ENCODE measurements at regions not wholly inside any gene's neighbourhood (a gene's known extent, or its start where the extent isn't known, plus 50 kb on each side); places are given as distances from the start of the nearest gene placed in this dataset.
"Not testable (repeated sequence)": the region's sequence is repeated elsewhere in the genome, so short reads cannot be mapped to it uniquely, and the experiment has no call there.

DNA sequence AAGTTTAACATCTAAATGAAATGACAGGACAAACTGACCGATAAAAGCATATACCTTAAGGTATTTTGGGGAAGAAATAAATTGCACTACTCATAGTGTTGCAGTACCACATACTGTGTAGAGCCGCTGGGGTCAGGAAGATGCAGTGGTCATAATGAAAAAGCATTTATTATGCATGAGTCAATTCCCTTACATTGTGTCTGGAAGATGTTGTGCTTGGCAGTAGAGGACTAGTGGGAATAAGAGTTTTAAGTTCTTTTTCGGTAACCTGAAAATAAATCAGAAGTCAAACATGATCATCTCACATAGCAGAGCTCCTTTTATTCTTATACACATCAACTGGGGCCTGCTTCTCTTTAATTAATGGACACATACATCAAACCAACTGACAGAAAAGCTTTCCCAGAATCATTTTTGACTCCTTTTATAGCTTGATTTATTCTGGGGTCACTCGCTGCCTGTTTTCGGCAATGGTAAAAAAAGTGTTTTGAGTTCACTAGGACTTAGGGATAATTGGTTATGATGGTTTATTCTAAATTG lies 262.5 kb upstream of the CHD1 start:
- TF ChIP-seq, protein P1, sequence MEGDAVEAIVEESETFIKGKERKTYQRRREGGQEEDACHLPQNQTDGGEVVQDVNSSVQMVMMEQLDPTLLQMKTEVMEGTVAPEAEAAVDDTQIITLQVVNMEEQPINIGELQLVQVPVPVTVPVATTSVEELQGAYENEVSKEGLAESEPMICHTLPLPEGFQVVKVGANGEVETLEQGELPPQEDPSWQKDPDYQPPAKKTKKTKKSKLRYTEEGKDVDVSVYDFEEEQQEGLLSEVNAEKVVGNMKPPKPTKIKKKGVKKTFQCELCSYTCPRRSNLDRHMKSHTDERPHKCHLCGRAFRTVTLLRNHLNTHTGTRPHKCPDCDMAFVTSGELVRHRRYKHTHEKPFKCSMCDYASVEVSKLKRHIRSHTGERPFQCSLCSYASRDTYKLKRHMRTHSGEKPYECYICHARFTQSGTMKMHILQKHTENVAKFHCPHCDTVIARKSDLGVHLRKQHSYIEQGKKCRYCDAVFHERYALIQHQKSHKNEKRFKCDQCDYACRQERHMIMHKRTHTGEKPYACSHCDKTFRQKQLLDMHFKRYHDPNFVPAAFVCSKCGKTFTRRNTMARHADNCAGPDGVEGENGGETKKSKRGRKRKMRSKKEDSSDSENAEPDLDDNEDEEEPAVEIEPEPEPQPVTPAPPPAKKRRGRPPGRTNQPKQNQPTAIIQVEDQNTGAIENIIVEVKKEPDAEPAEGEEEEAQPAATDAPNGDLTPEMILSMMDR (IDR thresholded peaks at IDR 0.05; ENCODE audit: borderline replicate concordance, control extremely low read depth, extremely low read depth, insufficient read depth, missing control alignments) = no peak
- no peak for DNase-seq (ENCODE audit: low spot score)
- in situ Hi-C loops (cut with MboI; ENCODE audit: low sequenced_read_pairs, unreplicated experiment) = no loop called here

DNA sequence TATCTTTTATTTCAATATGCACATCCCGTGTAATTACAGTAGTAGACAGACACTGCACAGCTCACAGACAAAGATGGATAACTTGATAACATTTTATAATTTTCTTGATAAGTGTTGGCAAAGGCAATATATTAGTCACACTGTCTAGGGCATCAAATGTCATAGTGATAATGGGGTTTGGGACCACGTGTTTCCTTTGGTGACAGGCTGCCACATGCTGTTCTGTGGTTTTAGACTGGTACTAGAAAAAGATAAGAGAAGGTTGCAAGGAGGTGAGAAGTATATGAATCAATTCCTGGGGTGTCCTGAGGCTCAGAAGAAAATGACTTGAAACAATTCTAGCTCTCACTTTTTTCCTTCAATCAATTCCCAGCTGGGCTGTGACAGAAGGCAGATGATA lies 258.8 kb upstream of the CHD1 start:
- no peak for DNase-seq (ENCODE audit: low spot score)
- TF ChIP-seq, protein P1 (IDR thresholded peaks at IDR 0.05; ENCODE audit: borderline replicate concordance, control extremely low read depth, extremely low read depth, insufficient read depth, missing control alignments) = no peak
- in situ Hi-C loops (cut with MboI; ENCODE audit: low sequenced_read_pairs, unreplicated experiment) = no loop called here

DNA sequence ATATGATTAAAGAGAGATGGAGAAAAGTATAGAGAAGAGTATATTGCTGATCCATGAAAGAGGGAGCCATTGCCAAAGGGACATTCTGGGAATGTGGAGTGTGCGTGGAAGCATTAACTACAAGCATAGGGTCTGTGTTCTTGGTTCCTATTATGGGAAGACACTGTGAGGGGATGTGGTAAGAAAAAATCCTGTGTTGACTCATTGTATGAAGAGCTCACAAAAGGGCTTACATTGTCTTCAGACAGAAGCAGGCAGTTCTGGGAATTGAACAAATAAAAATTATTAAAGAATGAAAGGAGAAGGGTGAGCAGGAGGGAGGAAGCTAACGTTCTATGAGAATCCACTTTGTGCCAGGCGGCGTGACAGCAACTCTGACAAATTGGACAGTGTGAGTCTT lies 250.4 kb upstream of the CHD1 start:
- in situ Hi-C loops (cut with MboI; ENCODE audit: low sequenced_read_pairs, unreplicated experiment) = no loop called here
- TF ChIP-seq, protein P1 (IDR thresholded peaks at IDR 0.05; ENCODE audit: borderline replicate concordance, control extremely low read depth, extremely low read depth, insufficient read depth, missing control alignments) = no peak
- DNase-seq (ENCODE audit: low spot score) = no peak

DNA sequence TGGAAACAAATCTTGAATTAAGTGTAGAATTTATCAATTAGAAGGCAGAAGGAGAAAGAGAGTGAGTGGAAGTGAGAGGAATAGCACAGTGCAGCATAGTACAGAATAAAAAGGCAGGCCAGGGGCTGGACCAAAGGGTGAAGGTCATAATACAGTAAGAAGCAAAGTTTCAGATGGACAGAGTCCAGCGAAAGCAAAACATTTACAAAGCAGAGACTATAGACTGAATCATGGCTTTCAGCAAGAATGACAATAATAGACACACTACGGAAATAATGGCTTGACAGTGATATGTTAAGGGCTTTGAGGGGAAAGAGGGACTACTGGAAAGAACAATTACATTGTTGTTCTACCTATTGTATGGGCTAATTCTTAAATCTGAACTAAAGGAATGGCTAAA lies 249.0 kb upstream of the CHD1 start:
- TF ChIP-seq, protein P1 (IDR thresholded peaks at IDR 0.05; ENCODE audit: borderline replicate concordance, control extremely low read depth, extremely low read depth, insufficient read depth, missing control alignments) = no peak
- no peak for DNase-seq (ENCODE audit: low spot score)
- in situ Hi-C loops (cut with MboI; ENCODE audit: low sequenced_read_pairs, unreplicated experiment) = no loop called here

DNA sequence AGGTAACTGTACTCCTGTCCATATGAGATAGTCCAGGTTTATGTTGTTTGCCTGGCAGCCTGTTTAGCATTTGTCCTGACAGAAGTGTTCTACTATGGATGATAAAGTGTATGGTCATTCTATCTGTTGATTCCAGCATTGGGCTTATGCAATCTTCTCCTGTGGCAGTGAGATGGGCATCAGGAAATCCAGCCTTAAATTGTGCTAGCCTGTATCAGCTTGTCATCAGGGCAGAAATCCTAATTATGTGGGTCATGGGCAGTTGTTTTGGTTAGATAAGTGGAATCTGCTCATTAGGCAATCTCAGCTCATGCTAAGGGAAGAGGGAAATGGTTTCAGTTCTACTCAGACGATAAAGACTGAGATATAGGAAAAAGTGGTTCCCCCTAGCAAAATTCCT lies 247.4 kb upstream of the CHD1 start:
- DNase-seq (ENCODE audit: low spot score) = no peak
- in situ Hi-C loops (cut with MboI; ENCODE audit: low sequenced_read_pairs, unreplicated experiment) = no loop called here
- TF ChIP-seq, protein P1 (IDR thresholded peaks at IDR 0.05; ENCODE audit: borderline replicate concordance, control extremely low read depth, extremely low read depth, insufficient read depth, missing control alignments) = no peak

DNA sequence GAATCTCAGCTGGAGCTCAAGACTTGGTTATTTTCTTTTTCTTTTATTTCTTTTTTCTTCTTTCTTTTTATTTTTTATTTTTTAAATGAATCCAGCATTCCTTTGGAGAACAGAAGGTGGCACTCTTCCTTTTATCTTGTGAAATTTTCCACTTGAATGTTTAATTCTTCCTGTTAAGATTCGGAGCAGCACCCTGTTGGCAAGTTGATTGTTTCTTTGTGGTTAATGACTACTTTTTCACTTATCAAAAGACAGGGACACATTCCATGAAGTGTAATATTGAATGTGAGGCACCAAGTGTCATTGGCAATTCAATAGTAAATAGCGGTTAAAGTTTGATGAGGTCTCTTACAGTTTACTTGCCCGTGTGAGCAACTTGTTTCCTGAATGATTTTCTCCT lies 240.5 kb upstream of the CHD1 start:
- DNase-seq (ENCODE audit: low spot score) = no peak
- in situ Hi-C loops (cut with MboI; ENCODE audit: low sequenced_read_pairs, unreplicated experiment) = no loop called here
- TF ChIP-seq, protein P1 (IDR thresholded peaks at IDR 0.05; ENCODE audit: borderline replicate concordance, control extremely low read depth, extremely low read depth, insufficient read depth, missing control alignments) = no peak

DNA sequence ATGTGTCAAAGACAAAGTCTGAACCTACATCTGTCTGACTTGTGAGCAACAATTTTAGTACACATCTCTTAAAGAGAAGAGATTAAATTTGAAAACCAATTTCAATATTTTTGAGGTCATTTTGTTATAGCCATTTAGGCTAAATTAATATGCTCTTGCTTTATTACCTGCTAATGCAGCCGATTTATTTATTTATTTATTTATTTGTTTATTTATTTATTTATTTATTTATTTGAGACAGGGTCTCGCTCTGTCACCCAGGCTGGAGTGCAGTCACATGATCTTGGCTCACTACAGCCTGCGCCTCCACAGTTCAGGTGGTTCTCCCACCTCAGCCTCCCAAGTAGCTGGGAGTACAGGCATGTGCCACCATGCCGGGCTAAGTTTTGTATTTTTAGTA lies 232.7 kb upstream of the CHD1 start:
- in situ Hi-C loops (cut with MboI; ENCODE audit: low sequenced_read_pairs, unreplicated experiment); DNase-seq (ENCODE audit: low spot score): not testable (repeated sequence)
